ENCODE measurements at regions not wholly inside any gene's neighbourhood (a gene's known extent, or its start where the extent isn't known, plus 50 kb on each side); places are given as distances from the start of the nearest gene placed in this dataset.

DNA sequence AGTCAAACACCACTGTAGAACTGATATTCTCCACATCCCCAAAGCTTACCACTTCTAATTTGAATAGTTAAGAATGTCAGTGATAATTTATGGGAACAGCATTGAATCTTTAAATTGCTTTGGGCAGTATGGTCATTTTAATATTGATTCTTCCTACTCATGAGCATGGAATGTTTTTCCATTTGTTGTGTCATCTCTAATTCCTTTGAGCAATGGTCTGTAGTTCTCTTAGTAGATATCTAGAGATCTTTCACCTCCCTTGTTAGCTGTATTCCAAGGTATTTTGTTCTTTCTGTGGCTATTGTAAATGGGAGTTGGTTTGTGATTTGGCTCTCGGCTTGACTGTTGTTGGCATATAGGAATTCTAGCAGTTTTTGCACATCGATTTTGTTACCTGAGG is 1341.8 kb upstream of the CDH9 start:
- no peaks in the 10 kb centered on the region for H3K36me3 ChIP-seq

GRCh38 chr5:28374492-28374967 is 1336.1 kb upstream of the CDH9 start:
- Histone ChIP-seq H3K9me3 (no peaks in the 10 kb centered on the region), H3K27me3 (no peaks in the 10 kb centered on the region), H3K4me3 (no peak overlapping the region), H3K36me3 (no peaks in the 10 kb centered on the region), H3K27ac (no peak overlapping the region), H3K4me1 (no peaks in the 10 kb centered on the region)
- TF ChIP-seq POLR2A (IDR thresholded peaks at IDR 0.05), result no peak
- TF ChIP-seq CTCF (IDR thresholded peaks at IDR 0.05), result no peak
- DNase-seq, result no peak

More for the DNA sequence above, 1341.8 kb upstream of the CDH9 start:
- H3K27ac ChIP-seq, result no peak overlapping the region
- no peaks in the 10 kb centered on the region for H3K4me1 ChIP-seq
- H3K27me3 ChIP-seq, result no peaks in the 10 kb centered on the region
- H3K4me3 ChIP-seq, result no peak overlapping the region
- no peak for DNase-seq
- no peaks in the 10 kb centered on the region for H3K9me3 ChIP-seq
- TF ChIP-seq POLR2A (IDR thresholded peaks at IDR 0.05) (no peak), CTCF (IDR thresholded peaks at IDR 0.05) (no peak)

- TF ChIP-seq POLR2A (IDR thresholded peaks at IDR 0.05) (no peak), CTCF (IDR thresholded peaks at IDR 0.05) (no peak)
- H3K27me3 ChIP-seq, result no peaks in the 10 kb centered on the region
- no peaks in the 10 kb centered on the region for H3K36me3 ChIP-seq
- no peak for DNase-seq
- H3K4me1 ChIP-seq, result no peaks in the 10 kb centered on the region
- no peak overlapping the region for H3K27ac ChIP-seq
- no peaks in the 10 kb centered on the region for H3K9me3 ChIP-seq
- no peak overlapping the region for H3K4me3 ChIP-seq
These were observed 1332.5 kb upstream of the CDH9 start for GRCh38 chr5:28370896-28371295.

- DNase-seq, result no peak
- H3K4me1 ChIP-seq, result no peaks in the 10 kb centered on the region
- H3K4me3 ChIP-seq, result no peak overlapping the region
- no peaks in the 10 kb centered on the region for H3K36me3 ChIP-seq
- TF ChIP-seq CTCF (IDR thresholded peaks at IDR 0.05) (no peak), POLR2A (IDR thresholded peaks at IDR 0.05) (no peak)
- H3K27ac ChIP-seq, result no peak overlapping the region
- no peaks in the 10 kb centered on the region for H3K9me3 ChIP-seq
- H3K27me3 ChIP-seq, result no peaks in the 10 kb centered on the region
These were observed 1331.0 kb upstream of the CDH9 start for GRCh38 chr5:28369418-28369817.

DNA sequence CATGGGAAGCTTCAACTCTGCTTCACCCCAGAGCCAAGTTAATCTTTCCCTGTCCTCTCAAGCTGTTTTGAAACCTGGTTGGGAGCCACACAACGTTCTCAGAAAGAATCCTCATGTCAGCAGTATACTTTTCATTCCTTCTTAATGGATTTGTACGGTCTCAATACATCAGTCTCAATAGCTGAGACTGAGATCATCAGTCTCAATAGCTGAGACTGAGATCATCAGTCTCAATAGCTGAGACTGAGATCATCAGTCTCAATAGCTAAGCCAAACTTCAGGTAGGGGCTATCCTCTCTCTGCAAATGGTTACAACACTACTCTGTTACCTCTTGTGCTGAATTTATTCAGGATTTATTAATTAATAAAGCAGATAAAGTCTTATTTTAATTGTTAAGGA is 1317.4 kb upstream of the CDH9 start:
- no peak overlapping the region for H3K4me3 ChIP-seq
- DNase-seq, result no peak
- H3K27me3 ChIP-seq, result no peaks in the 10 kb centered on the region
- H3K4me1 ChIP-seq, result no peaks in the 10 kb centered on the region
- H3K27ac ChIP-seq, result no peak overlapping the region
- H3K36me3 ChIP-seq, result no peaks in the 10 kb centered on the region
- no peak for TF ChIP-seq CTCF (IDR thresholded peaks at IDR 0.05)
- TF ChIP-seq POLR2A (IDR thresholded peaks at IDR 0.05), result no peak
- H3K9me3 ChIP-seq, result no peaks in the 10 kb centered on the region

DNA sequence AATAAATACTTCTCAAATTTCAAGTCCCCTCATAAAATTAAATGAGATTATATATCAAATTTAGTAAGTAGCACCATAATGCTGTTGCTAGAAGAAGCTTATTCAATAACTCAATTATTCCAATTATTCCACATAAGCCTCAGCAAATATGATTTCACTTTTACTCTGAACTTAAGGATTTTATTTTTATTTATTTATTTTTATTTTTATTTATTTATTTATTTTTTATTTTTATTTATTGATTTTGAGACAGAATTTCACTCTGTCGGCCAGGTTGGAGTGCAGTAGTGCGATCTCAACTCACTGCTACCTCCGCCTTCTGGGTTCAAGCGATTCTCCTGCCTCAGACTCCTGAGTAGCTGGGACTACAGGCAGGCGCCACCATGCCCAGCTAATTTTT is 1308.3 kb upstream of the CDH9 start:
- DNase-seq, result no peak
- Histone ChIP-seq H3K27ac (no peak overlapping the region), H3K36me3 (no peaks in the 10 kb centered on the region), H3K9me3 (no peaks in the 10 kb centered on the region), H3K4me3 (no peak overlapping the region), H3K27me3 (no peaks in the 10 kb centered on the region), H3K4me1 (no peaks in the 10 kb centered on the region)
- TF ChIP-seq POLR2A (IDR thresholded peaks at IDR 0.05) (no peak), CTCF (IDR thresholded peaks at IDR 0.05) (no peak)

All from Peyer's patch (tissue), 4 donors.